ENCODE measurements at regions not wholly inside any gene's neighbourhood (a gene's known extent, or its start where the extent isn't known, plus 50 kb on each side); places are given as distances from the start of the nearest gene placed in this dataset.

DNA sequence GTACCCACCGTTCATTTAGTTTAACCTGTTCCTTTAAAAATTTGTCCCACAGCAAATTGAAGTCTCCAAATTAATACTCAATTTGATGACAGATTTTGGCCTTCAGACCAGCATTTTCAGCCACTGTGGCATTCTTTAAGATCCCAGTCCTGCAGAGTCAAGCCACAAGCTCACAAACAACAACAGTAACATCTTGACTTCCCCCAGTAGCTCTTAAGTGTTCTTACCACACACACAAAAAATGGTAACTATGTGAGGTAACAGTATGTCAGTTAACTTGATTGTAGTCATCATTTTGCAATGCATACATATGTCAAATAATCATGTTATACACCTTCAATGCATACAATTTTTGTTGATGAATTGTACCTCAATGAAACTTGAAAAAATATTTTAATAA is 247.9 kb downstream of the LURAP1L start:
- TF ChIP-seq POLR2A (IDR thresholded peaks at IDR 0.05), result no peak
- TF ChIP-seq, protein P1, sequence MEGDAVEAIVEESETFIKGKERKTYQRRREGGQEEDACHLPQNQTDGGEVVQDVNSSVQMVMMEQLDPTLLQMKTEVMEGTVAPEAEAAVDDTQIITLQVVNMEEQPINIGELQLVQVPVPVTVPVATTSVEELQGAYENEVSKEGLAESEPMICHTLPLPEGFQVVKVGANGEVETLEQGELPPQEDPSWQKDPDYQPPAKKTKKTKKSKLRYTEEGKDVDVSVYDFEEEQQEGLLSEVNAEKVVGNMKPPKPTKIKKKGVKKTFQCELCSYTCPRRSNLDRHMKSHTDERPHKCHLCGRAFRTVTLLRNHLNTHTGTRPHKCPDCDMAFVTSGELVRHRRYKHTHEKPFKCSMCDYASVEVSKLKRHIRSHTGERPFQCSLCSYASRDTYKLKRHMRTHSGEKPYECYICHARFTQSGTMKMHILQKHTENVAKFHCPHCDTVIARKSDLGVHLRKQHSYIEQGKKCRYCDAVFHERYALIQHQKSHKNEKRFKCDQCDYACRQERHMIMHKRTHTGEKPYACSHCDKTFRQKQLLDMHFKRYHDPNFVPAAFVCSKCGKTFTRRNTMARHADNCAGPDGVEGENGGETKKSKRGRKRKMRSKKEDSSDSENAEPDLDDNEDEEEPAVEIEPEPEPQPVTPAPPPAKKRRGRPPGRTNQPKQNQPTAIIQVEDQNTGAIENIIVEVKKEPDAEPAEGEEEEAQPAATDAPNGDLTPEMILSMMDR (IDR thresholded peaks at IDR 0.05), result no peak
- DNase-seq, result no peak
- no peaks in the 10 kb centered on the region for H3K27me3 ChIP-seq
- H3K9me3 ChIP-seq, result no peaks in the 10 kb centered on the region
- no peak overlapping the region for H3K4me3 ChIP-seq
- H3K4me1 ChIP-seq, result no peaks in the 10 kb centered on the region
- no peak overlapping the region for H3K27ac ChIP-seq
- intact Hi-C loops (cut with DNase I; ENCODE audit: low total_unique reads), result no loop called here
- no peaks in the 10 kb centered on the region for H3K36me3 ChIP-seq

DNA sequence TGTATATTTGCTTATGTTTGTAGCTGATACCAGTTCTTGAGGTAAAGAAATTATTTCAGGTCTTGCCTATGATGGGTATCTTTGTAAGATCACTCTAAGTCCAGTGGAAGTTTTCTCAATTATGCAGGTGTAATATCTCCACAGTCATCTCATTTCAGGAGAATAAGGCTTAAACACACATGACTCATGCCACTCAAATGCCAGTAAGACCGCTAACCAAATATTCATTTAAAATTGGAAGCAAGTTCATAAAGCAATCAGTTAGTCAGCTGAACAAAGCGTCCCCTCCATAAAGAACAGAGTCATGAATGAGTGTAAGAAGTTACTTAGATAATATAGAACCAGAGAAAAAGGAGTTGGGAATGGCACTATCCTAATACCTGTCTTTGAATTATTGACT is 248.7 kb downstream of the LURAP1L start:
- no peak for TF ChIP-seq POLR2A (IDR thresholded peaks at IDR 0.05)
- Histone ChIP-seq H3K27ac (no peak overlapping the region), H3K27me3 (no peaks in the 10 kb centered on the region), H3K9me3 (no peaks in the 10 kb centered on the region), H3K4me1 (no peaks in the 10 kb centered on the region), H3K36me3 (no peaks in the 10 kb centered on the region), H3K4me3 (no peak overlapping the region)
- DNase-seq, result no peak
- intact Hi-C loops (cut with DNase I; ENCODE audit: low total_unique reads), result no loop called here

DNA sequence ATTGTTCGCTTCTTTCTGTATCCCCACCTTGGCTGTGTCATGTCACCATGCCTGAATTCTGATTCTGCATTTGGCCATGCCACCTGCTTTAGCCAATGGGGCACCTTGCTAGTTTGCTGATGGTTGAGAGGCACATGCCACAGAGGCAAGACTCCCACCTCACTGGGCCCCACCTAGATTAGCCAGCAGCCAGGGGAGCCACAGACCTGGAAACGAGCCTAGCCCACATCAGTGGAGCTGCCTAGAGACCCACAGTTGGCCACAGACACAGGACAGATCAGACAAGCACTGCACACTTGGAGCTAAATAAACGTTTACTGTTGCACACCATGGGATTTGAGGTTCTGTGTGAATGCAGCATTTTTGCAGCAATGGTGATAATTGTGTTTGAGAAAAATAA is 252.1 kb downstream of the LURAP1L start:
- Histone ChIP-seq H3K4me3 (no peak overlapping the region), H3K9me3 (no peaks in the 10 kb centered on the region), H3K4me1 (no peaks in the 10 kb centered on the region), H3K27me3 (no peaks in the 10 kb centered on the region), H3K27ac (no peak overlapping the region), H3K36me3 (no peaks in the 10 kb centered on the region)
- DNase-seq, result no peak
- intact Hi-C loops (cut with DNase I; ENCODE audit: low total_unique reads), result no loop called here
- TF ChIP-seq, protein P1 (IDR thresholded peaks at IDR 0.05), result no peak
- no peak for TF ChIP-seq POLR2A (IDR thresholded peaks at IDR 0.05)

DNA sequence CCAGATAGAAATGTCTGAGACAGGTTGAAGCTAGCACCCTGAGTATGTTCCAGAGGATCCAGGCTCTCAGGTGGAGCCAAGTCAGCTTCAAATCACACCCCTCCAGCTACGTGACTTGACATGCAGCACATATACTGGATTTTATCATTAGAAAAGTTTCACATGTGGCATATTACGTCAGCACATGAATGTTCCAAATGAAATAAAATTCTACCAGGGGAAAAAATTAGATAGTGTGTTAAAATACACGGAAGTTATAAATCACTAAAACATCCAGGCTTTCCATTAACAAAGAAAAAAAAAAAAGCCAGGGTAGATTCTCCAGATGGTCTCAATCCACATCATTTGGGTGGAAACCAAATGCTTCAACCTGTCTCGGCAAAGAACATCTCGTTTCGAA is 251.6 kb downstream of the MPDZ start:
- Histone ChIP-seq H3K27me3 (no peaks in the 10 kb centered on the region), H3K4me3 (no peak overlapping the region), H3K36me3 (no peaks in the 10 kb centered on the region), H3K9me3 (no peaks in the 10 kb centered on the region), H3K4me1 (no peaks in the 10 kb centered on the region), H3K27ac (no peak overlapping the region)
- intact Hi-C loops (cut with DNase I; ENCODE audit: low total_unique reads), result no loop called here
- no peak for TF ChIP-seq POLR2A (IDR thresholded peaks at IDR 0.05)
- TF ChIP-seq, protein P1 (IDR thresholded peaks at IDR 0.05), result no peak
- DNase-seq, result no peak

DNA sequence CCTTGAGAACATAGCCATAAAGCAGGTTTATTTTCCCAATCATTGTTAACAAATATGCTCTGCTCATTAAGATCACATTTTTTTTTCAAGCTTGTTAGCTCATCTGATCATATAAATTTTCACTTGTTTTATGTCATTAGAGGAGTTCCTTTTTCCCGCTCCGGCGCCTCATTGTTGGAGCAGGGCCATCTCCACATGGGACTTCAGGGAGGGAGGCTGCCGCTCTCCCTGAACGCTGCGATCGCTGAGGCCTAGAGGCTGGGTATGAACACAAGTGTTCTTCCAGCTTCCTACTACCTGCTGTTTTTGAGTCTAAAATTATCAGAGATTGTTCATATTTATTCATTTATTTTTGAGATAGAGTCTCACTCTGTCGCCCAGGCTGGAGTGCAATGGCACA is 246.9 kb downstream of the MPDZ start:
- H3K4me3 ChIP-seq, result no peak overlapping the region
- peaks cover 3 to 4% of the 10 kb centered on the region in 2 donors for H3K4me1 ChIP-seq
- H3K36me3 ChIP-seq, result no peaks in the 10 kb centered on the region
- DNase-seq, result no peak
- TF ChIP-seq, protein P1 (IDR thresholded peaks at IDR 0.05), result no peak
- no peak for TF ChIP-seq POLR2A (IDR thresholded peaks at IDR 0.05)
- H3K9me3 ChIP-seq, result no peaks in the 10 kb centered on the region
- no peak overlapping the region for H3K27ac ChIP-seq
- no peaks in the 10 kb centered on the region for H3K27me3 ChIP-seq
- intact Hi-C loops (cut with DNase I; ENCODE audit: low total_unique reads), result no loop called here

Data from uterus (tissue), 3 donors.